Fibroblast of skin of right quadriceps (primary cell): ENCODE measurements at regions not wholly inside any gene's neighbourhood (a gene's known extent, or its start where the extent isn't known, plus 50 kb on each side); places are given as distances from the start of the nearest gene placed in this dataset.
"Not testable (repeated sequence)": the region's sequence is repeated elsewhere in the genome, so short reads cannot be mapped to it uniquely, and the experiment has no call there.

ENCODE experiments used
- DNase-seq: peaks from one replicate; pipeline ENCODE4 v3.0.0-alpha.2; 2013

GRCh38 chr17:30579610-30580315 is 102.6 kb downstream of the GOSR1 start:
- no peak for DNase-seq

GRCh38 chr17:30578015-30578717 is 101.0 kb downstream of the GOSR1 start:
- DNase-seq = not testable (repeated sequence)
